GM21390 (cell line): ENCODE measurements at regions not wholly inside any gene's neighbourhood (a gene's known extent, or its start where the extent isn't known, plus 50 kb on each side); places are given as distances from the start of the nearest gene placed in this dataset.

ENCODE experiments used
- ATAC-seq: cut with Tn5 transposase; IDR thresholded peaks from one replicate; pipeline ENCODE4 v1.9.1; 2021; ENCODE audit not compliant: unreplicated experiment

GRCh38 chr10:125514206-125515162, 168.5 kb downstream of the TEX36 start:
- ATAC-seq = no peak

- no peak for ATAC-seq
These were observed 169.4 kb downstream of the TEX36 start for GRCh38 chr10:125513429-125514182.

- ATAC-seq = no peak
These were observed 172.0 kb downstream of the TEX36 start for GRCh38 chr10:125510998-125511397.

GRCh38 chr10:125505648-125506047, 177.3 kb downstream of the TEX36 start:
- ATAC-seq = no peak

- no peak for ATAC-seq
These were observed 180.7 kb downstream of the TEX36 start for GRCh38 chr10:125502276-125502675.

- ATAC-seq = no peak
These were observed 187.6 kb downstream of the TEX36 start for GRCh38 chr10:125495386-125495785.

- ATAC-seq = no peak
These were observed 188.2 kb downstream of the TEX36 start for GRCh38 chr10:125494651-125495239.

- ATAC-seq = no peak
These were observed 191.6 kb downstream of the TEX36 start for GRCh38 chr10:125491381-125491780.

GRCh38 chr10:125489731-125490130, 193.2 kb downstream of the TEX36 start:
- ATAC-seq = no peak

GRCh38 chr10:125485665-125486064, 197.3 kb downstream of the TEX36 start:
- no peak for ATAC-seq

GRCh38 chr10:125484035-125484732, 198.8 kb downstream of the TEX36 start:
- ATAC-seq = no peak

- ATAC-seq = no peak
These were observed 200.3 kb downstream of the TEX36 start for GRCh38 chr10:125482637-125483036.

- ATAC-seq = no peak
These were observed 200.9 kb downstream of the TEX36 start for GRCh38 chr10:125482108-125482507.

- no peak for ATAC-seq
These were observed 203.9 kb downstream of the TEX36 start for GRCh38 chr10:125479059-125479458.

GRCh38 chr10:125475815-125476214, 207.1 kb downstream of the TEX36 start:
- no peak for ATAC-seq

GRCh38 chr10:125473143-125473793, 209.7 kb downstream of the TEX36 start:
- ATAC-seq = no peak

- no peak for ATAC-seq
These were observed 210.9 kb downstream of the TEX36 start for GRCh38 chr10:125472010-125472607.

- ATAC-seq = no peak
These were observed 214.7 kb downstream of the TEX36 start for GRCh38 chr10:125468278-125468677.

GRCh38 chr10:125466685-125467084, 216.3 kb downstream of the TEX36 start:
- no peak for ATAC-seq

- ATAC-seq = no peak
These were observed 220.1 kb downstream of the TEX36 start for GRCh38 chr10:125462845-125463244.
